Osteocyte (in vitro differentiated cells): ENCODE measurements at regions not wholly inside any gene's neighbourhood (a gene's known extent, or its start where the extent isn't known, plus 50 kb on each side); places are given as distances from the start of the nearest gene placed in this dataset.
A peak's percentile ranks its signal among the peaks of the same experiment; 100 is the strongest.

Experiments used
- DNase-seq: peaks from one replicate; pipeline ENCODE4 v3.0.0; 2021; ENCODE audit warnings: mixed read lengths; ENCODE audit not compliant: unreplicated experiment; ENCODE audit errors: extremely low spot score
- H3K27ac Mint-ChIP-seq: one replicate; pipeline ENCODE4 v1.8.0; 2021; ENCODE audit warnings: mild to moderate bottlenecking, mixed read lengths; ENCODE audit not compliant: unreplicated experiment
- H3K27me3 Mint-ChIP-seq: one replicate; pipeline ENCODE4 v1.8.0; 2021; ENCODE audit warnings: mixed read lengths; ENCODE audit not compliant: unreplicated experiment
- H3K36me3 Mint-ChIP-seq: one replicate; pipeline ENCODE4 v1.8.0; 2021; ENCODE audit warnings: mixed read lengths; ENCODE audit not compliant: unreplicated experiment
- H3K4me1 Mint-ChIP-seq: one replicate; pipeline ENCODE4 v1.8.0; 2021; ENCODE audit warnings: mixed read lengths; ENCODE audit not compliant: unreplicated experiment
- H3K4me3 Mint-ChIP-seq: one replicate; pipeline ENCODE4 v1.8.0; 2021; ENCODE audit warnings: mild to moderate bottlenecking, moderate library complexity, mixed read lengths; ENCODE audit not compliant: unreplicated experiment
- H3K9me3 Mint-ChIP-seq: one replicate; pipeline ENCODE4 v1.8.0; 2021; ENCODE audit warnings: mixed read lengths; ENCODE audit not compliant: unreplicated experiment
- TF ChIP-seq, protein P1 (sequence below): fragments of 200-600 bp; sonication (generic); IDR thresholded peaks from 2 replicates; pipeline ENCODE4 v1.5.0; 2021; ENCODE audit warnings: antibody characterized with exemption, mild to moderate bottlenecking, moderate library complexity

DNA sequence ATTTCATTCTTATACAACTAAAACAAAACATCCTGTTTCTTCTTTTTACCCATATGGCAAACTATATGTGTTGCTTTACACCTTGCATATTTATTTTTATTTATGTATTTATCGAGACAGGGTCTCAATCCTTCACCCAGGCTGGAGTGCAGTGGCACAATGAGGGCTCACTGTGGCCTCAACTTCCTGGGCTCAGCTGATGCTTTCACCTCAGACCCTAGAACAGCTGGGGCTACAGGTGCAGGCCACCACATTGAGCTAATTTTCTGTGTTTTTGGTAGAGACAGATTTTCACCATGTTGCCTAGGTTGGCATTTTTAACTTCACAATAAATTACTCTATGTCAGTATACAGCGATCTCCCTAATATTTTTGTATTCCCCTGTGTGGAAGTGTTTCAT is 522.0 kb downstream of the MBD2 start:
- TF ChIP-seq, protein P1, sequence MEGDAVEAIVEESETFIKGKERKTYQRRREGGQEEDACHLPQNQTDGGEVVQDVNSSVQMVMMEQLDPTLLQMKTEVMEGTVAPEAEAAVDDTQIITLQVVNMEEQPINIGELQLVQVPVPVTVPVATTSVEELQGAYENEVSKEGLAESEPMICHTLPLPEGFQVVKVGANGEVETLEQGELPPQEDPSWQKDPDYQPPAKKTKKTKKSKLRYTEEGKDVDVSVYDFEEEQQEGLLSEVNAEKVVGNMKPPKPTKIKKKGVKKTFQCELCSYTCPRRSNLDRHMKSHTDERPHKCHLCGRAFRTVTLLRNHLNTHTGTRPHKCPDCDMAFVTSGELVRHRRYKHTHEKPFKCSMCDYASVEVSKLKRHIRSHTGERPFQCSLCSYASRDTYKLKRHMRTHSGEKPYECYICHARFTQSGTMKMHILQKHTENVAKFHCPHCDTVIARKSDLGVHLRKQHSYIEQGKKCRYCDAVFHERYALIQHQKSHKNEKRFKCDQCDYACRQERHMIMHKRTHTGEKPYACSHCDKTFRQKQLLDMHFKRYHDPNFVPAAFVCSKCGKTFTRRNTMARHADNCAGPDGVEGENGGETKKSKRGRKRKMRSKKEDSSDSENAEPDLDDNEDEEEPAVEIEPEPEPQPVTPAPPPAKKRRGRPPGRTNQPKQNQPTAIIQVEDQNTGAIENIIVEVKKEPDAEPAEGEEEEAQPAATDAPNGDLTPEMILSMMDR, result no peak
- Mint-ChIP-seq H3K9me3 (no peaks in the 10 kb centered on the region), H3K27ac (no peak overlapping the region), H3K36me3 (no peaks in the 10 kb centered on the region), H3K27me3 (peaks cover 3% of the 10 kb centered on the region), H3K4me1 (no peaks in the 10 kb centered on the region), H3K4me3 (no peak overlapping the region)
- DNase-seq, result no peak

DNA sequence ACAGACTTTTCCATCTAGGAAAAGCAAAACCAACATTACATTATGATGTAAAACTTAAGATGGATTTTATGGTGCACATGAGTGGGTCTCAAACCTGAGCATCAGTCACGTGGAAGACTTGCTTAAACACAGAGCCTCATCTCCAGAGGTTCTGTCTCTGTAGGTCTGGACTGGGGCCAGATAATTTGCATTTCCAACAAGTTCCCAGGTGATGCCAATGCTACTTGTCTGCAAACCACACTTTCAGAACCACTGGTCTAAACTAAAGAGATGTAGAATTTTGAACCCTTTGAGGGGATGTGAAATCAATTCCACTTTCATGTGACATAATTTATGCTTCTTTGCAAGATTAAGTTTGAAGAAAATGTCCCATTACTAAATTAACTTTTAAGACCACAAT is 522.8 kb downstream of the MBD2 start:
- Mint-ChIP-seq H3K9me3 (no peaks in the 10 kb centered on the region), H3K4me1 (no peaks in the 10 kb centered on the region), H3K4me3 (no peak overlapping the region), H3K27me3 (peaks cover 3% of the 10 kb centered on the region), H3K27ac (no peak overlapping the region), H3K36me3 (no peaks in the 10 kb centered on the region)
- DNase-seq, result no peak
- TF ChIP-seq, protein P1, result no peak

DNA sequence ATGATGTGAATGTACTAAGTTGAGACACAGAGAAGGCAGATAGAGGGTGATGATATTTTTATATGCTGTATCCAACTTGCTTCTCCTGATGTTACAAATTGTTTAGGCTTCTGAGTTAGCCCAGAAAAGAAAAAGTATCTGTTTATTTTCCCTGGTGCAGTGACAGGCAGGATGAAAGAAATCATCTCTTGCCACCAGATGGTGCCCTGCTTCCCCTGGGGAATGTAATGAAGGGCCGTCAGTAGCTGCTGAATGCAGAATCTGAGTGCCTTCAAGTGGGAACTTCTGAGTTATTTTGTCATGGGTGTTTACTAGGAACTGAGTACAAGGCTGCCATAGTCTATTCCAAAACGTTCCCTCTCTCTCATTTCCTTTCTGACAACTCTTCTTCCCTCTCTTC is 525.6 kb downstream of the MBD2 start:
- no peak for DNase-seq
- Mint-ChIP-seq H3K4me3 (no peak overlapping the region), H3K9me3 (no peaks in the 10 kb centered on the region), H3K4me1 (no peaks in the 10 kb centered on the region), H3K27me3 (peaks cover 3% of the 10 kb centered on the region), H3K36me3 (no peaks in the 10 kb centered on the region), H3K27ac (no peak overlapping the region)
- TF ChIP-seq, protein P1, result peak; percentile 50

DNA sequence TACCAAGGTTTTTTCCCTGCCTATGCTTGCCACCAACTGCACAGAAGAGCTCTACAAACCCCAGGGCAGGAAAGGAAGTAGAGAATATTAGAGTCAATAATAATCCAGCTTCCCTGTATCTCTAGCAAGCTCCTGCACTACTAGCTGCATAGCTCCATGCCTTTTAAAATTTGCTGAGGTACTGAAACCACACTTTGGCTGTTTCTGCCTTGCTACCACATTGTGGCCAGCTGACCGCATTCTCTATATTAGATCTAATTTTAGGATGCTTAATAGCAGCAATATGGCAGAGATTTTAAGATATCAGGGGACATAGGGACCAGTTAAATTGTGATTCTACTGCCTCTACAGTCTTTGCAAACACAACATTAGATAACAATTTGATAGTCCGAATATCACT is 534.6 kb downstream of the MBD2 start:
- TF ChIP-seq, protein P1, result no peak
- H3K27ac Mint-ChIP-seq, result no peak overlapping the region
- no peaks in the 10 kb centered on the region for H3K36me3 Mint-ChIP-seq
- no peaks in the 10 kb centered on the region for H3K27me3 Mint-ChIP-seq
- H3K4me3 Mint-ChIP-seq, result no peak overlapping the region
- no peaks in the 10 kb centered on the region for H3K4me1 Mint-ChIP-seq
- no peak for DNase-seq
- H3K9me3 Mint-ChIP-seq, result no peaks in the 10 kb centered on the region

DNA sequence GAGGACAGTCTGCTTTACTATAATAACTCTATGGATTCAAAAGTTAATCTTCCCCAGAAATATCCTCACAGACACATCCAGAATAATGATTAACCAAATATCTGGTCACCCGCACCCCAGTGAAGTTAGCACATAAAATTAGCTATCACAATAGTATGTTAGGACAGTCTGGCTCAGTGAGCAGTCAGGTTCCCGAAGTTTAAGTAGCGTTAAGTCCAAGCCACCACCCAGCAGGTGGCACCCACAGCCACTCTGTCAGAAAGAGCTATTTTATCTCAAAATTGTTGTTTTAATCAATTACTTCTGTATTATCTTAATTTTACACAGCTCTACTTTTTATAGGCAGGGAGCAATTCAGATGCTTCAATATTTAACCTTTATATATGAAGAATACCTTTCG is 537.5 kb downstream of the MBD2 start:
- H3K9me3 Mint-ChIP-seq, result no peaks in the 10 kb centered on the region
- TF ChIP-seq, protein P1, result no peak
- no peak overlapping the region for H3K27ac Mint-ChIP-seq
- H3K4me3 Mint-ChIP-seq, result no peak overlapping the region
- no peaks in the 10 kb centered on the region for H3K36me3 Mint-ChIP-seq
- H3K4me1 Mint-ChIP-seq, result no peaks in the 10 kb centered on the region
- H3K27me3 Mint-ChIP-seq, result no peaks in the 10 kb centered on the region
- DNase-seq, result no peak
